GM18858 (cell line): ENCODE measurements at regions not wholly inside any gene's neighbourhood (a gene's known extent, or its start where the extent isn't known, plus 50 kb on each side); places are given as distances from the start of the nearest gene placed in this dataset.

ENCODE experiments used
- ATAC-seq: cut with Tn5 transposase; IDR thresholded peaks from one replicate; pipeline ENCODE4 v1.9.1; 2021; ENCODE audit not compliant: unreplicated experiment

GRCh38 chr2:105573910-105574655 lies 170.6 kb upstream of the NCK2 start:
- ATAC-seq: no peak

- ATAC-seq: no peak
These were observed 171.2 kb upstream of the NCK2 start for GRCh38 chr2:105573490-105573889.

- ATAC-seq: no peak
These were observed 172.7 kb upstream of the FHL2 start for GRCh38 chr2:105571445-105571987.

- no peak for ATAC-seq
These were observed 171.9 kb upstream of the FHL2 start for GRCh38 chr2:105570757-105571156.

GRCh38 chr2:105570326-105570725 lies 171.5 kb upstream of the FHL2 start:
- no peak for ATAC-seq

GRCh38 chr2:105569606-105570005 lies 170.8 kb upstream of the FHL2 start:
- ATAC-seq: no peak

- ATAC-seq: no peak
These were observed 169.2 kb upstream of the FHL2 start for GRCh38 chr2:105567996-105568494.

GRCh38 chr2:105563000-105563719 lies 164.3 kb upstream of the FHL2 start:
- no peak for ATAC-seq

GRCh38 chr2:105561401-105561800 lies 162.6 kb upstream of the FHL2 start:
- ATAC-seq: no peak

- ATAC-seq: no peak
These were observed 161.3 kb upstream of the FHL2 start for GRCh38 chr2:105560157-105560556.

- ATAC-seq: no peak
These were observed 158.4 kb upstream of the FHL2 start for GRCh38 chr2:105557021-105557920.

GRCh38 chr2:105556366-105556765 lies 157.5 kb upstream of the FHL2 start:
- no peak for ATAC-seq

- ATAC-seq: no peak
These were observed 155.4 kb upstream of the FHL2 start for GRCh38 chr2:105554235-105554634.

- ATAC-seq: no peak
These were observed 154.8 kb upstream of the FHL2 start for GRCh38 chr2:105553538-105554196.

GRCh38 chr2:105546628-105546974 lies 147.8 kb upstream of the FHL2 start:
- no peak for ATAC-seq

- no peak for ATAC-seq
These were observed 147.1 kb upstream of the FHL2 start for GRCh38 chr2:105545730-105546627.

GRCh38 chr2:105544591-105545377 lies 145.9 kb upstream of the FHL2 start:
- no peak for ATAC-seq

- no peak for ATAC-seq
These were observed 142.6 kb upstream of the FHL2 start for GRCh38 chr2:105541189-105542050.
